ENCODE measurements at regions not wholly inside any gene's neighbourhood (a gene's known extent, or its start where the extent isn't known, plus 50 kb on each side); places are given as distances from the start of the nearest gene placed in this dataset.

DNA sequence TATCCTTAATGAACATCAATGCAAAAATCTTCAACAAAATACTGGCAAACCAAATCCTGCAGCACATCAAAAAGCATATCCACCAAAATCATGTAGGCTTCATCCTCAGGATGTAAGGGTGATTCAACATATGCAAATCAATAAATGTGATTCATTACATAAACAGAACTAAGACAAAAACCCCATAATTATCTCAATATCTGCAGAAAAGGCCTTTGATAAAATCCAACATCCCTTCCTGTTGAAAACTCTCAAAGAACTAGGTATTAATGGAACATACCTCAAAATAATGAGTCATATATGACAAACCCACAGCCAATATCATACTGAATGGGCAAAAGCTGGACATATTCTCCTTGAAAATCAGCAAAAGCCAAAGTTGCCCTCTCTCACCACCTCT, 54.6 kb upstream of the DEPDC1 start:
- ChIA-PET CTCF (no interaction called here), POLR2A (no interaction called here)
- no peaks in the 10 kb centered on the region for H3K9me3 ChIP-seq
- H3K4me1 ChIP-seq = no peaks in the 10 kb centered on the region
- Mint-ChIP-seq H3K27ac (ENCODE audit: unreplicated experiment) (no peak overlapping the region), H3K9me3 (ENCODE audit: unreplicated experiment) (no peaks in the 10 kb centered on the region), H3K27me3 (ENCODE audit: insufficient read depth, unreplicated experiment) (no peaks in the 10 kb centered on the region), H3K4me1 (ENCODE audit: low read depth, unreplicated experiment) (no peaks in the 10 kb centered on the region), H3K36me3 (ENCODE audit: insufficient read depth, unreplicated experiment) (no peaks in the 10 kb centered on the region), H3K4me3 (ENCODE audit: unreplicated experiment) (no peak overlapping the region)
- no peaks in the 10 kb centered on the region for H3K27me3 ChIP-seq (replicated peaks; ENCODE audit: control insufficient read depth, insufficient read depth, low read length)
- intact Hi-C loops (cut with micrococcal nuclease; ENCODE audit: unreplicated experiment) = no loop called here
- TF ChIP-seq CTCF (IDR thresholded peaks at IDR 0.05; ENCODE audit: insufficient read depth in 1 of 2, low read depth in 1 of 2, low read length in 1 of 2, severe bottlenecking in 1 of 2, unreplicated experiment in 1 of 2) = no peak
- no peak for DNase-seq
- H3K36me3 ChIP-seq (ENCODE audit: control insufficient read depth, insufficient read depth, low read length) = no peaks in the 10 kb centered on the region
- BruUV-seq (replicated peaks) = no TSS peak
- no peak overlapping the region for H3K4me3 ChIP-seq (ENCODE audit: low read depth, low read length)

GRCh38 chr1:68558321-68559026, 61.6 kb upstream of the DEPDC1 start:
- Histone ChIP-seq H3K36me3 (ENCODE audit: control insufficient read depth, insufficient read depth, low read length) (no peaks in the 10 kb centered on the region), H3K27me3 (replicated peaks; ENCODE audit: control insufficient read depth, insufficient read depth, low read length) (no peaks in the 10 kb centered on the region), H3K4me1 (no peaks in the 10 kb centered on the region), H3K4me3 (ENCODE audit: low read depth, low read length) (no peak overlapping the region), H3K9me3 (no peaks in the 10 kb centered on the region)
- H3K27ac Mint-ChIP-seq (ENCODE audit: unreplicated experiment) = no peak overlapping the region
- no peaks in the 10 kb centered on the region for H3K9me3 Mint-ChIP-seq (ENCODE audit: unreplicated experiment)
- DNase-seq = no peak
- ChIA-PET POLR2A (no interaction called here), CTCF (no interaction called here)
- intact Hi-C loops (cut with micrococcal nuclease; ENCODE audit: unreplicated experiment) = no loop called here
- peaks cover 4% of the 10 kb centered on the region for H3K27me3 Mint-ChIP-seq (ENCODE audit: insufficient read depth, unreplicated experiment)
- no peak for TF ChIP-seq CTCF (IDR thresholded peaks at IDR 0.05; ENCODE audit: insufficient read depth in 1 of 2, low read depth in 1 of 2, low read length in 1 of 2, severe bottlenecking in 1 of 2, unreplicated experiment in 1 of 2)
- H3K36me3 Mint-ChIP-seq (ENCODE audit: insufficient read depth, unreplicated experiment) = no peaks in the 10 kb centered on the region
- BruUV-seq (replicated peaks) = no TSS peak
- H3K4me3 Mint-ChIP-seq (ENCODE audit: unreplicated experiment) = no peak overlapping the region
- no peaks in the 10 kb centered on the region for H3K4me1 Mint-ChIP-seq (ENCODE audit: low read depth, unreplicated experiment)

- no peak for DNase-seq
- Mint-ChIP-seq H3K27ac (ENCODE audit: unreplicated experiment) (no peak overlapping the region), H3K4me1 (ENCODE audit: low read depth, unreplicated experiment) (no peaks in the 10 kb centered on the region), H3K4me3 (ENCODE audit: unreplicated experiment) (no peak overlapping the region), H3K27me3 (ENCODE audit: insufficient read depth, unreplicated experiment) (no peaks in the 10 kb centered on the region), H3K36me3 (ENCODE audit: insufficient read depth, unreplicated experiment) (no peaks in the 10 kb centered on the region), H3K9me3 (ENCODE audit: unreplicated experiment) (no peaks in the 10 kb centered on the region)
- Histone ChIP-seq H3K4me3 (ENCODE audit: low read depth, low read length) (no peak overlapping the region), H3K4me1 (no peaks in the 10 kb centered on the region), H3K27me3 (replicated peaks; ENCODE audit: control insufficient read depth, insufficient read depth, low read length) (no peaks in the 10 kb centered on the region), H3K9me3 (no peaks in the 10 kb centered on the region), H3K36me3 (ENCODE audit: control insufficient read depth, insufficient read depth, low read length) (no peaks in the 10 kb centered on the region)
- intact Hi-C loops (cut with micrococcal nuclease; ENCODE audit: unreplicated experiment) = no loop called here
- no TSS peak for BruUV-seq (replicated peaks)
- no peak for TF ChIP-seq CTCF (IDR thresholded peaks at IDR 0.05; ENCODE audit: insufficient read depth in 1 of 2, low read depth in 1 of 2, low read length in 1 of 2, severe bottlenecking in 1 of 2, unreplicated experiment in 1 of 2)
- CTCF ChIA-PET = no interaction called here
- POLR2A ChIA-PET = no interaction called here
Measured at GRCh38 chr1:68565923-68566322, 69.0 kb upstream of the DEPDC1 start.
